CD14-positive monocyte (primary cell): ENCODE measurements at regions not wholly inside any gene's neighbourhood (a gene's known extent, or its start where the extent isn't known, plus 50 kb on each side); places are given as distances from the start of the nearest gene placed in this dataset.

ENCODE experiments used
- DNase-seq, 3 donors: peaks; one replicate each; pipeline ENCODE4 v3.0.0-alpha.2; 2011 to 2022
- H2AFZ ChIP-seq: 2 replicates; pipeline ENCODE4 v1.6.0; 2012; ENCODE audit warnings: mild to moderate bottlenecking, low read depth, low read length, inconsistent platforms; ENCODE audit not compliant: insufficient read depth, poor library complexity, severe bottlenecking
- H3K27ac ChIP-seq, 2 donors: 1 replicate in 1 of 2; 2 replicates in 1 of 2; pipeline ENCODE4 v1.5.1; 2012 to 2013; ENCODE audit warnings: low read length in 2 of 2, control low read depth in 1 of 2, inconsistent platforms in 1 of 2, low read depth in 1 of 2, mild to moderate bottlenecking in 1 of 2
- H3K27me3 ChIP-seq, 2 donors: one replicate each; pipeline versions ENCODE4 v1.6.0 to v1.6.1; 2011 to 2013; ENCODE audit warnings: low read length in 2 of 2; ENCODE audit not compliant: control insufficient read depth in 2 of 2, insufficient read depth in 2 of 2
- H3K36me3 ChIP-seq, 2 donors: replicated peaks in 1 of 2; 1 replicate in 1 of 2; 2 replicates in 1 of 2; pipeline versions ENCODE4 v1.5.1 to v1.6.1; 2012 to 2013; ENCODE audit warnings: low read length in 2 of 2, control low read depth in 1 of 2, inconsistent platforms in 1 of 2, mild to moderate bottlenecking in 1 of 2; ENCODE audit not compliant: insufficient read depth in 2 of 2, control insufficient read depth in 1 of 2
- H3K4me1 ChIP-seq, 2 donors: 1 replicate in 1 of 2; 2 replicates in 1 of 2; pipeline versions ENCODE4 v1.5.1 to v1.6.1; 2012 to 2013; ENCODE audit warnings: low read length in 2 of 2, control low read depth in 1 of 2, inconsistent platforms in 1 of 2, mild to moderate bottlenecking in 1 of 2, moderate library complexity in 1 of 2; ENCODE audit not compliant: insufficient read depth in 2 of 2, control insufficient read depth in 1 of 2
- H3K4me2 ChIP-seq: replicated peaks from 2 replicates; pipeline ENCODE3; 2012; ENCODE audit warnings: low read length, moderate library complexity, mild to moderate bottlenecking; ENCODE audit not compliant: poor library complexity, severe bottlenecking; ENCODE audit errors: extremely low read depth
- H3K4me3 ChIP-seq, 3 experiments: fragments of 200-600 bp in 1 of 3; sonication (generic) in 1 of 3; replicated peaks in 1 of 3; 1 replicate in 2 of 3; 2 replicates in 1 of 3; pipeline ENCODE4 v1.5.1; 2011 to 2013; ENCODE audit warnings: low read length in 3 of 3, mild to moderate bottlenecking in 3 of 3, control low read depth in 2 of 3, low read depth in 2 of 3, inconsistent platforms in 1 of 3, moderate library complexity in 1 of 3
- H3K79me2 ChIP-seq: 2 replicates; pipeline ENCODE4 v1.6.0; 2012; ENCODE audit warnings: mild to moderate bottlenecking, control low read depth, inconsistent platforms, low read length, moderate library complexity; ENCODE audit not compliant: insufficient read depth
- H3K9ac ChIP-seq: 2 replicates; pipeline ENCODE4 v1.6.0; 2017; ENCODE audit warnings: low read length, mild to moderate bottlenecking; ENCODE audit not compliant: insufficient read depth, poor library complexity, severe bottlenecking
- H3K9me3 ChIP-seq, 2 donors: replicated peaks in 1 of 2; 1 replicate in 1 of 2; 2 replicates in 1 of 2; pipeline versions ENCODE4 v1.5.1 to v1.6.1; 2012 to 2013; ENCODE audit warnings: low read length in 2 of 2, control low read depth in 1 of 2; ENCODE audit not compliant: control insufficient read depth in 1 of 2, insufficient read depth in 1 of 2
- H4K20me1 ChIP-seq: 2 replicates; pipeline ENCODE4 v1.6.0; 2012; ENCODE audit warnings: mild to moderate bottlenecking, low read length, control low read depth, moderate library complexity; ENCODE audit not compliant: insufficient read depth
- H3K27ac Mint-ChIP-seq, 7 donors: one replicate each; pipeline ENCODE4 v1.8.0; 2020; ENCODE audit warnings: mild to moderate bottlenecking in 7 of 7, mixed read lengths in 7 of 7, moderate library complexity in 6 of 7, inconsistent platforms in 2 of 7
- H3K27me3 Mint-ChIP-seq, 3 donors: one replicate each; pipeline ENCODE4 v1.8.0; 2021 to 2022; ENCODE audit warnings: low read depth in 3 of 3, mild to moderate bottlenecking in 3 of 3, mixed read lengths in 3 of 3, moderate library complexity in 3 of 3, inconsistent platforms in 1 of 3
- H3K36me3 Mint-ChIP-seq, 2 donors: one replicate each; pipeline ENCODE4 v1.8.0; 2020; ENCODE audit warnings: mixed read lengths in 2 of 2, inconsistent platforms in 1 of 2, mild to moderate bottlenecking in 1 of 2
- H3K4me1 Mint-ChIP-seq: one replicate; pipeline ENCODE4 v1.8.0; 2020; ENCODE audit warnings: mild to moderate bottlenecking, mixed read lengths
- H3K4me3 Mint-ChIP-seq, 2 donors: one replicate each; pipeline ENCODE4 v1.8.0; 2020; ENCODE audit warnings: mild to moderate bottlenecking in 2 of 2, mixed read lengths in 2 of 2, moderate library complexity in 1 of 2
- H3K9me3 Mint-ChIP-seq, 7 donors: one replicate each; pipeline ENCODE4 v1.8.0; 2020 to 2022; ENCODE audit warnings: mixed read lengths in 7 of 7, mild to moderate bottlenecking in 6 of 7, moderate library complexity in 6 of 7, inconsistent platforms in 2 of 7
- CTCF ChIP-seq: fragments of 200-600 bp; IDR thresholded peaks from one replicate; pipeline ENCODE4 v1.8.0; 2022; ENCODE audit warnings: antibody characterized with exemption, mild to moderate bottlenecking
- WGBS: methylation state at CpG from one replicate; pipeline ENCODE4 v1.1.5; 2013; ENCODE audit warnings: missing lambda C conversion rate; ENCODE audit not compliant: insufficient coverage; 5-methylcytosine and 5-hydroxymethylcytosine counted together
- intact Hi-C, 2 donors: fragments of 100-400 bp; cut with micrococcal nuclease; formaldehyde crosslinking; loops; one replicate each; pipeline versions ENCODE4 v1.15.0 to v1.15.1; 2023

- Histone ChIP-seq H3K27ac (no peak overlapping the region), H3K4me3 (no peak overlapping the region), H3K4me1 (no peaks in the 10 kb centered on the region), H3K9ac (no peak overlapping the region), H3K27me3 (no peaks in the 10 kb centered on the region), H3K9me3 (no peaks in the 10 kb centered on the region), H3K4me2 (no peak overlapping the region), H3K79me2 (no peaks in the 10 kb centered on the region), H4K20me1 (no peaks in the 10 kb centered on the region), H3K36me3 (no peaks in the 10 kb centered on the region), H2AFZ (no peak overlapping the region)
- Mint-ChIP-seq H3K4me3 (no peak overlapping the region), H3K9me3 (peaks cover 0 to 3% (median 2%) of the 10 kb centered on the region in 7 donors), H3K27me3 (peaks cover 1 to 2% (median 2%) of the 10 kb centered on the region in 3 donors), H3K36me3 (no peaks in the 10 kb centered on the region), H3K4me1 (no peaks in the 10 kb centered on the region), H3K27ac (no peak overlapping the region)
- WGBS: 0% methylated on average over 2 of the region's 2 CpGs
- no peak for TF ChIP-seq CTCF
- DNase-seq: no peak
- intact Hi-C loops: no loop called here
These were observed 392.0 kb upstream of the RORA start for GRCh38 chr15:61621146-61621545.

GRCh38 chr15:61620151-61620550 is 391.0 kb upstream of the RORA start:
- no peak overlapping the region for H3K27ac Mint-ChIP-seq
- peaks cover 0 to 4% (median 0%) of the 10 kb centered on the region in 7 donors for H3K9me3 Mint-ChIP-seq
- Histone ChIP-seq H3K27me3 (no peaks in the 10 kb centered on the region), H3K4me2 (no peak overlapping the region), H3K9me3 (no peaks in the 10 kb centered on the region), H3K4me1 (no peaks in the 10 kb centered on the region), H3K36me3 (no peaks in the 10 kb centered on the region), H4K20me1 (no peaks in the 10 kb centered on the region), H3K79me2 (no peaks in the 10 kb centered on the region), H3K9ac (no peak overlapping the region), H2AFZ (no peak overlapping the region), H3K27ac (no peak overlapping the region), H3K4me3 (no peak overlapping the region)
- intact Hi-C loops: no loop called here
- H3K4me3 Mint-ChIP-seq: no peak overlapping the region
- no peak for DNase-seq
- no peak for TF ChIP-seq CTCF
- H3K4me1 Mint-ChIP-seq: no peaks in the 10 kb centered on the region
- 100% methylated on average over 2 of the region's 2 CpGs for WGBS
- H3K27me3 Mint-ChIP-seq: peaks cover 0 to 4% (median 1%) of the 10 kb centered on the region in 3 donors
- no peaks in the 10 kb centered on the region for H3K36me3 Mint-ChIP-seq
